PC-9 (cell line): ENCODE measurements at regions not wholly inside any gene's neighbourhood (a gene's known extent, or its start where the extent isn't known, plus 50 kb on each side); places are given as distances from the start of the nearest gene placed in this dataset.

ENCODE experiments used
- BruUV-seq: library from RNA; stranded (reverse); fragments of 400-500 nt; replicated peaks from 2 replicates; lab custom pipeline; 2021; lab: Mats Ljungman, UMichigan
- CTCF ChIA-PET: fragments of 300-600 bp; sonication (Branson Sonifier 250); formaldehyde crosslinking; loops from one replicate; lab custom pipeline; 2022; ENCODE audit warnings: antibody characterized with exemption; lab: Charles Lee
- POLR2A ChIA-PET: fragments of 300-600 bp; sonication (Branson Sonifier 250); formaldehyde crosslinking; loops from one replicate; lab custom pipeline; 2022; ENCODE audit warnings: antibody characterized with exemption; ENCODE audit not compliant: unreplicated experiment; lab: Charles Lee
- DNase-seq, 2 experiments: peaks; one replicate each; pipeline versions ENCODE4 v3.0.0 to v3.0.0-alpha.2; 2015 to 2022; ENCODE audit warnings: mixed read lengths in 1 of 2
- H2AFZ ChIP-seq: fragments of 200-600 bp; sonication (generic); 2 replicates; pipeline ENCODE4 v1.8.1; 2017; ENCODE audit warnings: antibody characterized with exemption
- H3F3A ChIP-seq: fragments of 200-600 bp; sonication (generic); 2 replicates; pipeline ENCODE4 v1.8.1; 2017; ENCODE audit warnings: antibody characterized with exemption, mild to moderate bottlenecking, low read depth; ENCODE audit not compliant: insufficient read depth
- H3K27ac ChIP-seq: fragments of 200-600 bp; sonication (generic); 2 replicates; pipeline ENCODE4 v1.6.1; 2016; ENCODE audit warnings: mixed run types
- H3K27me3 ChIP-seq: fragments of 200-600 bp; sonication (generic); 2 replicates; pipeline ENCODE4 v1.6.1; 2016; ENCODE audit warnings: low read depth, mixed run types; ENCODE audit not compliant: insufficient read depth
- H3K36me3 ChIP-seq: fragments of 200-600 bp; sonication (generic); 2 replicates; pipeline ENCODE4 v1.6.1; 2016; ENCODE audit warnings: low read depth, mixed run types
- H3K4me1 ChIP-seq: fragments of 200-600 bp; sonication (generic); replicated peaks from 2 replicates; pipeline ENCODE4 v1.6.1; 2016; ENCODE audit warnings: mixed run types; ENCODE audit not compliant: insufficient read depth
- H3K4me2 ChIP-seq: fragments of 200-600 bp; sonication (generic); 2 replicates; pipeline ENCODE4 v1.6.1; 2017; ENCODE audit warnings: mixed run types
- H3K4me3 ChIP-seq: fragments of 200-600 bp; sonication (generic); 2 replicates; pipeline ENCODE4 v1.6.1; 2016; ENCODE audit warnings: mixed run types
- H3K79me2 ChIP-seq: fragments of 200-600 bp; sonication (generic); 2 replicates; pipeline ENCODE4 v1.6.1; 2017; ENCODE audit warnings: low read depth, mixed run types
- H3K9me2 ChIP-seq: fragments of 200-600 bp; sonication (generic); 2 replicates; pipeline ENCODE4 v1.8.1; 2017; ENCODE audit warnings: mild to moderate bottlenecking; ENCODE audit not compliant: insufficient read depth
- H3K9me3 ChIP-seq: fragments of 200-600 bp; sonication (generic); 2 replicates; pipeline ENCODE4 v1.8.1; 2016; ENCODE audit warnings: low read depth; ENCODE audit not compliant: insufficient read depth
- H4K20me1 ChIP-seq: fragments of 200-600 bp; sonication (generic); 2 replicates; pipeline ENCODE4 v1.8.1; 2017; ENCODE audit not compliant: insufficient read depth
- CTCF ChIP-seq: fragments of 200-600 bp; sonication (generic); conservative IDR thresholded peaks from 2 replicates; pipeline ENCODE4 v1.6.1; 2017; ENCODE audit warnings: mixed run types, antibody characterized with exemption, mild to moderate bottlenecking, moderate library complexity
- EZH2 ChIP-seq: fragments of 200-600 bp; sonication (generic); IDR thresholded peaks from 2 replicates; pipeline ENCODE4 v1.8.0; 2017; ENCODE audit warnings: antibody characterized with exemption, low read depth
- intact Hi-C: fragments of 100-400 bp; cut with micrococcal nuclease; formaldehyde crosslinking; loops from one replicate; pipeline ENCODE4 v1.10.0; 2022; ENCODE audit not compliant: unreplicated experiment

GRCh38 chr2:116319935-116320334 lies 1494.6 kb upstream of the DDX18 start:
- DNase-seq = no peak
- Histone ChIP-seq H3K27me3 (no peaks in the 10 kb centered on the region), H2AFZ (no peak overlapping the region), H4K20me1 (no peaks in the 10 kb centered on the region), H3K36me3 (no peaks in the 10 kb centered on the region), H3K4me3 (no peak overlapping the region), H3K4me2 (no peak overlapping the region), H3K4me1 (no peaks in the 10 kb centered on the region), H3K9me3 (no peaks in the 10 kb centered on the region), H3K79me2 (no peaks in the 10 kb centered on the region), H3K27ac (no peak overlapping the region), H3F3A (no peaks in the 10 kb centered on the region), H3K9me2 (no peaks in the 10 kb centered on the region)
- no TSS peak for BruUV-seq
- intact Hi-C loops = no loop called here
- ChIA-PET POLR2A (no interaction called here), CTCF (no interaction called here)
- TF ChIP-seq CTCF (no peak), EZH2 (no peak)

- Histone ChIP-seq H2AFZ (no peak overlapping the region), H3K27me3 (no peaks in the 10 kb centered on the region), H3K4me2 (no peak overlapping the region), H3K36me3 (no peaks in the 10 kb centered on the region), H3K27ac (no peak overlapping the region), H3K4me1 (no peaks in the 10 kb centered on the region), H4K20me1 (no peaks in the 10 kb centered on the region; the same call in 1 of the 2 replicates), H3K4me3 (no peak overlapping the region), H3K9me3 (no peaks in the 10 kb centered on the region), H3K9me2 (no peaks in the 10 kb centered on the region), H3K79me2 (no peaks in the 10 kb centered on the region), H3F3A (no peaks in the 10 kb centered on the region)
- POLR2A ChIA-PET = no interaction called here
- CTCF ChIA-PET = no interaction called here
- no TSS peak for BruUV-seq
- no peak for TF ChIP-seq CTCF
- TF ChIP-seq EZH2 = no peak
- no peak for DNase-seq
- intact Hi-C loops = no loop called here
These were observed 1485.2 kb upstream of the DDX18 start for GRCh38 chr2:116329280-116329679.

- TF ChIP-seq EZH2 (no peak), CTCF (no peak)
- no peak for DNase-seq
- intact Hi-C loops = no loop called here
- no peaks in the 10 kb centered on the region for H3K4me1 ChIP-seq
- CTCF ChIA-PET = no interaction called here
- H3F3A ChIP-seq = no peaks in the 10 kb centered on the region
- BruUV-seq = no TSS peak
- H3K27ac ChIP-seq = no peak overlapping the region
- no peak overlapping the region for H2AFZ ChIP-seq
- no peak overlapping the region for H3K4me3 ChIP-seq
- POLR2A ChIA-PET = no interaction called here
- H3K79me2 ChIP-seq = no peaks in the 10 kb centered on the region
- H4K20me1 ChIP-seq = no peaks in the 10 kb centered on the region
- no peaks in the 10 kb centered on the region for H3K36me3 ChIP-seq
- H3K4me2 ChIP-seq = no peak overlapping the region
- H3K9me3 ChIP-seq = no peaks in the 10 kb centered on the region
- H3K27me3 ChIP-seq = no peaks in the 10 kb centered on the region
- no peaks in the 10 kb centered on the region for H3K9me2 ChIP-seq
These were observed 1473.8 kb upstream of the DDX18 start for GRCh38 chr2:116340690-116341089.
